ENCODE measurements at regions not wholly inside any gene's neighbourhood (a gene's known extent, or its start where the extent isn't known, plus 50 kb on each side); places are given as distances from the start of the nearest gene placed in this dataset.

DNA sequence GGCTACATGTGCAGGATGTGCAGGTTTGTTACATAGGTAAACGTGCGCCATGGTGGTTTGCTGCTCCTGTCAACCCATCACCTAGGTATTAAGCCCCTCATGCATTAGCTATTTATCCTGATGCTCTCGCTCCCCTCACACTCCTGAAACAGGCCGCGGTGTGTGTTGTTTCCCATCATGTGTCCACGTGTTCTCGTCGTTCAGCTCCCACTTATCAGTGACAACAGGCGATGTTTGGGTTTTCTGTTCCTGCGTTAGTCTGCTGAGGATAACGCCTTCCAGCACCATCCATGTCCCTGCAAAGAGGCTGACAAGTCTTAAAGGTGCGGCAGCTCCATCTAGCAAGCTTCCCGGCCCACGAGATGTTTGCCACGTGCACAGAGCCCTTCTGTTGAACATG lies 175.1 kb downstream of the FOXL1 start:
- H3K36me3 ChIP-seq (replicated peaks; ENCODE audit: insufficient read depth, low read length) = no peaks in the 10 kb centered on the region
- H3K9me3 ChIP-seq (replicated peaks; ENCODE audit: insufficient read depth, low read length) = no peaks in the 10 kb centered on the region
- no peak overlapping the region for H3K9ac ChIP-seq (ENCODE audit: low read length)
- no peaks in the 10 kb centered on the region for H3K9me2 ChIP-seq (replicated peaks; ENCODE audit: insufficient read depth, low read length)
- no peaks in the 10 kb centered on the region for H3F3A ChIP-seq (ENCODE audit: insufficient read depth, low read length)
- no peak overlapping the region for H3K4me3 ChIP-seq (ENCODE audit: low read length)
- TF ChIP-seq EZH2 (optimal IDR thresholded peaks at IDR 0.05; ENCODE audit: low read depth, low read length) (no peak), EZH2phosphoT487 (IDR thresholded peaks at IDR 0.05; ENCODE audit: low read length) (no peak)
- TF ChIP-seq, protein P1, sequence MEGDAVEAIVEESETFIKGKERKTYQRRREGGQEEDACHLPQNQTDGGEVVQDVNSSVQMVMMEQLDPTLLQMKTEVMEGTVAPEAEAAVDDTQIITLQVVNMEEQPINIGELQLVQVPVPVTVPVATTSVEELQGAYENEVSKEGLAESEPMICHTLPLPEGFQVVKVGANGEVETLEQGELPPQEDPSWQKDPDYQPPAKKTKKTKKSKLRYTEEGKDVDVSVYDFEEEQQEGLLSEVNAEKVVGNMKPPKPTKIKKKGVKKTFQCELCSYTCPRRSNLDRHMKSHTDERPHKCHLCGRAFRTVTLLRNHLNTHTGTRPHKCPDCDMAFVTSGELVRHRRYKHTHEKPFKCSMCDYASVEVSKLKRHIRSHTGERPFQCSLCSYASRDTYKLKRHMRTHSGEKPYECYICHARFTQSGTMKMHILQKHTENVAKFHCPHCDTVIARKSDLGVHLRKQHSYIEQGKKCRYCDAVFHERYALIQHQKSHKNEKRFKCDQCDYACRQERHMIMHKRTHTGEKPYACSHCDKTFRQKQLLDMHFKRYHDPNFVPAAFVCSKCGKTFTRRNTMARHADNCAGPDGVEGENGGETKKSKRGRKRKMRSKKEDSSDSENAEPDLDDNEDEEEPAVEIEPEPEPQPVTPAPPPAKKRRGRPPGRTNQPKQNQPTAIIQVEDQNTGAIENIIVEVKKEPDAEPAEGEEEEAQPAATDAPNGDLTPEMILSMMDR (IDR thresholded peaks at IDR 0.05; ENCODE audit: low read length) = no peak
- H3K4me1 ChIP-seq (ENCODE audit: low read length) = no peaks in the 10 kb centered on the region
- no peak overlapping the region for H3K27ac ChIP-seq (ENCODE audit: low read length)
- H3K4me2 ChIP-seq (ENCODE audit: low read depth, low read length) = no peak overlapping the region
- peaks cover 44% of the 10 kb centered on the region for H3K27me3 ChIP-seq (replicated peaks; ENCODE audit: insufficient read depth, low read length)
- H2AFZ ChIP-seq (ENCODE audit: low read length) = no peak overlapping the region
- no peaks in the 10 kb centered on the region for H3K79me2 ChIP-seq (ENCODE audit: low read length)
- no peaks in the 10 kb centered on the region for H4K20me1 ChIP-seq (ENCODE audit: insufficient read depth, low read length)
- DNase-seq = no peak

DNA sequence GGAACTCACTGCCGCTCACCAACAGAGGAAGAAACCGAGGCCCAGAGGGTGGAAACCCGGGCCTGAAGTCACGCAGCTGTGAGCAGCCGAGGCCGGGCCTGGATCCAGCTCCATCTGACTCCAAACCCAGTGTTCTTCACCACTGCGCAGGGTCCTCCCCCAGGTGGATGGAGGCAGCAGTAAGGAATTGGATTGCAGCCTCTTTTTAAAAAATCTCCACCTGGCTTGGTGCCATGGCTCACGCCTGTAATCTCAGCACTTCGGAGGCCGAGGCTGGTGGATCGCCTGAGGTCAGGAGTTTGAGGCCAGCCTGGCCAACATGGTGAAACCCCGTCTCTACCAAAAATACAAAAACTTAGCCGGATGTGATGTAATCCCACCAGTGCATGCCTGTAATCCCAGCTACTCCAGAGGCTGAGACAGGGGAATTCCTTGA lies 177.2 kb downstream of the FOXL1 start:
- no peaks in the 10 kb centered on the region for H3K9me2 ChIP-seq (replicated peaks; ENCODE audit: insufficient read depth, low read length)
- H3K4me1 ChIP-seq (ENCODE audit: low read length) = no peaks in the 10 kb centered on the region
- no peak for DNase-seq
- TF ChIP-seq, protein P1 (IDR thresholded peaks at IDR 0.05; ENCODE audit: low read length) = no peak
- TF ChIP-seq EZH2 (optimal IDR thresholded peaks at IDR 0.05; ENCODE audit: low read depth, low read length) (no peak), EZH2phosphoT487 (IDR thresholded peaks at IDR 0.05; ENCODE audit: low read length) (no peak)
- no peak overlapping the region for H3K27ac ChIP-seq (ENCODE audit: low read length)
- no peak overlapping the region for H3K4me3 ChIP-seq (ENCODE audit: low read length)
- no peak overlapping the region for H3K9ac ChIP-seq (ENCODE audit: low read length)
- H3K9me3 ChIP-seq (replicated peaks; ENCODE audit: insufficient read depth, low read length) = no peaks in the 10 kb centered on the region
- H3K36me3 ChIP-seq (replicated peaks; ENCODE audit: insufficient read depth, low read length) = no peaks in the 10 kb centered on the region
- H2AFZ ChIP-seq (ENCODE audit: low read length) = no peak overlapping the region
- H3F3A ChIP-seq (ENCODE audit: insufficient read depth, low read length) = no peaks in the 10 kb centered on the region
- H4K20me1 ChIP-seq (ENCODE audit: insufficient read depth, low read length) = no peaks in the 10 kb centered on the region
- H3K79me2 ChIP-seq (ENCODE audit: low read length) = no peaks in the 10 kb centered on the region
- H3K4me2 ChIP-seq (ENCODE audit: low read depth, low read length) = no peak overlapping the region
- H3K27me3 ChIP-seq (replicated peaks; ENCODE audit: insufficient read depth, low read length) = peaks cover 58% of the 10 kb centered on the region

DNA sequence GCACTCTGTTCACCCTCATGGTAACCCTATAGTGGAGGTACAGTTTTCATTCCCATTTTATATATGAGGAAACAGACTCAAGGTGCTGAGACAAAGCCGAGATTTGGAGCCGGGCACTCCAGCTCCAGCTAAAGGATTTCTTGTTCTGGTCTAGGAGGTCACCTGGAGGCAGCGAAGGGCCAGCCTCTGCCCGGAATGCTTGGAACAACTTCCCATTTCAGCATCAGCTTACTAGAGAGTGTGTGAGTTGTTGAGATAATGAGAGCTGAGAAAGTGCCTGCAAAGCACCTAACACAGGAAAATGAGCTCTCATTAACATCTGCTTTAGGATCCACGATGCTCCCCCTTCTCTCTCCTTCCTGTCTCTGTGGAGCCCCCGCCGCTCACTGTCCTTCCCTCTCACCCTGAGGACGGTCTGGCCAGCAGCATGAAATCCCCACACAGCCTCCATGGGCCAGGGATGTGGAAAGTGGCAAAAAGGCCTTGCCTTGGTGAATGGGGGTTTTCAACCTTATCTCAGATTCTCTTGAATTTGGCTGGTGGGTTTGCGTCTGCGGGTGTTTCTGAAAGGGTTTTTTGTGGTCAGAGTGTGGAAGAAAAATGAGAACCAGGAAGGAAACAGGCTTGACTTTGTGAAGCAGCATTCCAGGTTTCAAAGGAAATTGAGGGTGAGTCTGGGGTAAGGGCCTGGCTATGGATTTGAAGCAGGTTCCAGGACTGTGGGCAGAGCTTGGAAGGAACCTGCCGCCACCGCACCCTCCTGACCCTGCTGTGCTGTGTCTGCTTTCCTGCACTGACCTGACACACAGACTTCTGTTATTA lies 178.7 kb downstream of the FOXL1 start:
- H3F3A ChIP-seq (ENCODE audit: insufficient read depth, low read length) = no peaks in the 10 kb centered on the region
- no peaks in the 10 kb centered on the region for H3K79me2 ChIP-seq (ENCODE audit: low read length)
- no peaks in the 10 kb centered on the region for H3K4me1 ChIP-seq (ENCODE audit: low read length)
- H3K9me3 ChIP-seq (replicated peaks; ENCODE audit: insufficient read depth, low read length) = no peaks in the 10 kb centered on the region
- no peak overlapping the region for H3K4me2 ChIP-seq (ENCODE audit: low read depth, low read length)
- no peak overlapping the region for H3K27ac ChIP-seq (ENCODE audit: low read length)
- DNase-seq = no peak
- H3K9ac ChIP-seq (ENCODE audit: low read length) = no peak overlapping the region
- H3K36me3 ChIP-seq (replicated peaks; ENCODE audit: insufficient read depth, low read length) = no peaks in the 10 kb centered on the region
- no peaks in the 10 kb centered on the region for H3K9me2 ChIP-seq (replicated peaks; ENCODE audit: insufficient read depth, low read length)
- H4K20me1 ChIP-seq (ENCODE audit: insufficient read depth, low read length) = no peaks in the 10 kb centered on the region
- TF ChIP-seq, protein P1 (IDR thresholded peaks at IDR 0.05; ENCODE audit: low read length) = no peak
- no peak for TF ChIP-seq EZH2phosphoT487 (IDR thresholded peaks at IDR 0.05; ENCODE audit: low read length)
- no peak for TF ChIP-seq EZH2 (optimal IDR thresholded peaks at IDR 0.05; ENCODE audit: low read depth, low read length)
- no peak overlapping the region for H3K4me3 ChIP-seq (ENCODE audit: low read length)
- H2AFZ ChIP-seq (ENCODE audit: low read length) = no peak overlapping the region
- H3K27me3 ChIP-seq (replicated peaks; ENCODE audit: insufficient read depth, low read length) = peaks cover 62% of the 10 kb centered on the region
